Loucy (cell line): ENCODE measurements at regions not wholly inside any gene's neighbourhood (a gene's known extent, or its start where the extent isn't known, plus 50 kb on each side); places are given as distances from the start of the nearest gene placed in this dataset.

Experiments
- CTCF ChIP-seq: fragments of 200-600 bp; sonication (generic); conservative IDR thresholded peaks from 2 replicates; pipeline ENCODE4 v1.5.1; 2014; ENCODE audit warnings: mild to moderate bottlenecking, antibody characterized with exemption, low read length
- EZH2phosphoT487 ChIP-seq: fragments of 200-600 bp; IDR thresholded peaks from 2 replicates; pipeline ENCODE4 v1.6.1; 2018; ENCODE audit warnings: antibody characterized with exemption, mild to moderate bottlenecking, moderate library complexity, borderline replicate concordance

GRCh38 chr6:87993356-87993755 lies 54.3 kb upstream of the SPACA1 start:
- TF ChIP-seq CTCF (no peak), EZH2phosphoT487 (no peak)
